ENCODE measurements at regions not wholly inside any gene's neighbourhood (a gene's known extent, or its start where the extent isn't known, plus 50 kb on each side); places are given as distances from the start of the nearest gene placed in this dataset.

GRCh38 chr19:29375429-29376119 lies 150.2 kb upstream of the VSTM2B start:
- DNase-seq: no peak

- DNase-seq: no peak
These were observed 148.9 kb upstream of the VSTM2B start for GRCh38 chr19:29376855-29377354.

GRCh38 chr19:29378126-29378525 lies 147.7 kb upstream of the VSTM2B start:
- DNase-seq: no peak

GRCh38 chr19:29378543-29379080 lies 147.2 kb upstream of the VSTM2B start:
- DNase-seq: no peak

GRCh38 chr19:29379257-29380021 lies 146.4 kb upstream of the VSTM2B start:
- DNase-seq: no peak

- DNase-seq: no peak
These were observed 145.2 kb upstream of the VSTM2B start for GRCh38 chr19:29380581-29380980.

GRCh38 chr19:29381353-29382203 lies 144.2 kb upstream of the VSTM2B start:
- no peak for DNase-seq

- no peak for DNase-seq
These were observed 142.1 kb upstream of the VSTM2B start for GRCh38 chr19:29383696-29384095.

- no peak for DNase-seq
These were observed 141.1 kb upstream of the VSTM2B start for GRCh38 chr19:29384656-29385055.

GRCh38 chr19:29385191-29385795 lies 140.5 kb upstream of the VSTM2B start:
- no peak for DNase-seq

GRCh38 chr19:29386970-29387369 lies 138.8 kb upstream of the VSTM2B start:
- no peak for DNase-seq

GRCh38 chr19:29387586-29387985 lies 138.2 kb upstream of the VSTM2B start:
- DNase-seq: no peak

GRCh38 chr19:29389495-29389894 lies 136.3 kb upstream of the VSTM2B start:
- no peak for DNase-seq

GRCh38 chr19:29390742-29391141 lies 135.1 kb upstream of the VSTM2B start:
- DNase-seq: no peak

GRCh38 chr19:29393915-29394460 lies 131.8 kb upstream of the VSTM2B start:
- no peak for DNase-seq

- DNase-seq: no peak
These were observed 130.6 kb upstream of the VSTM2B start for GRCh38 chr19:29395111-29395733.

GRCh38 chr19:29395734-29396414 lies 129.9 kb upstream of the VSTM2B start:
- DNase-seq: no peak

- no peak for DNase-seq
These were observed 128.9 kb upstream of the VSTM2B start for GRCh38 chr19:29396925-29397324.

- no peak for DNase-seq
These were observed 128.0 kb upstream of the VSTM2B start for GRCh38 chr19:29397748-29398147.

- no peak for DNase-seq
These were observed 126.0 kb upstream of the VSTM2B start for GRCh38 chr19:29399804-29400203.
